ENCODE measurements at regions not wholly inside any gene's neighbourhood (a gene's known extent, or its start where the extent isn't known, plus 50 kb on each side); places are given as distances from the start of the nearest gene placed in this dataset.

DNA sequence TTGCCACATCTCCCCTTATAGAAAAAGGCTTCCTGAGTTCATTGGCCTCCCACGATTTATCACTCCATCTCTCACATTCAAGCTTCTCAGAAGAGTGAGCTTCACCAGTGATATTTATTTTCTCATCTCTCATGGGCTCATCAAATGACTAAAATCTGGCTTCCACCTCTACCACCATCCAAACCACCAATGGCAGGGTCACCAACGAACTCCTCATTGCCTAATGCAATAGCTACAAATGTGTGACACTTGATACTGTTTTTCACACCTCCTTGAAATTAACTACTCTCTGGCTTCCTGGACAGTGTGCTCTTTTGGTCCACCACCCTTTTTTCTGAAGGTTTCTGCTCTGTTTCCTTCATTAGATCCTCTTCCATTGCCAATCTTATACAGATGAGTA, 129.0 kb downstream of the SH2D1A start:
- TF ChIP-seq EZH2 (IDR thresholded peaks at IDR 0.05; ENCODE audit: insufficient read depth, poor library complexity, severe bottlenecking) (no peak), EZH2phosphoT487 (IDR thresholded peaks at IDR 0.05; ENCODE audit: insufficient read depth, low read depth) (no peak)

All from GM23248 (cell line).